ENCODE measurements at regions not wholly inside any gene's neighbourhood (a gene's known extent, or its start where the extent isn't known, plus 50 kb on each side); places are given as distances from the start of the nearest gene placed in this dataset.

DNA sequence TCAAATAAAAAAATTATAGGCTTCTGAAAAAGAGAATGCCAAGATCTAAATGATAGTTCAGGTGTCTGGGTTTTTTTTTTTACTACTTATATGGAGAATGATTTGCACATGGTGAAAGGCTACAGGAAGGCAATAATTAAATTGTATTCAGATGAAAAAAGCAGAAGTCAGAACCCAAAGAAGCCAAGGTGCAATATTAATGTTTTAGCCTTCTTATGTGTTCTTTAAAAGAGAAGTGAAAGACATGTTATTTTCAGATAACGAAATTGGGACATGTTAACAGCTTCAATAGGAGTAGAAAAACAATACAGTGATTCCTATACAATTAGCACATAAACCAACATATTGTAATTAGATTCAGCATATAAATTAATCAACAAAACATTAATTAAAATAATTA is 452.9 kb upstream of the PRMT6 start:
- no peaks in the 10 kb centered on the region for H3K36me3 ChIP-seq
- H3K9me3 ChIP-seq = no peaks in the 10 kb centered on the region
- intact Hi-C loops (cut with DNase I) = no loop called here
- no peaks in the 10 kb centered on the region for H3K4me1 ChIP-seq (replicated peaks)
- 86% methylated on average over 1 of the region's 1 CpG for WGBS
- no peak overlapping the region for H3K4me3 ChIP-seq
- TF ChIP-seq POLR2AphosphoS5 (IDR thresholded peaks at IDR 0.05) (no peak), POLR2A (IDR thresholded peaks at IDR 0.05) (no peak)
- TF ChIP-seq, protein P1, sequence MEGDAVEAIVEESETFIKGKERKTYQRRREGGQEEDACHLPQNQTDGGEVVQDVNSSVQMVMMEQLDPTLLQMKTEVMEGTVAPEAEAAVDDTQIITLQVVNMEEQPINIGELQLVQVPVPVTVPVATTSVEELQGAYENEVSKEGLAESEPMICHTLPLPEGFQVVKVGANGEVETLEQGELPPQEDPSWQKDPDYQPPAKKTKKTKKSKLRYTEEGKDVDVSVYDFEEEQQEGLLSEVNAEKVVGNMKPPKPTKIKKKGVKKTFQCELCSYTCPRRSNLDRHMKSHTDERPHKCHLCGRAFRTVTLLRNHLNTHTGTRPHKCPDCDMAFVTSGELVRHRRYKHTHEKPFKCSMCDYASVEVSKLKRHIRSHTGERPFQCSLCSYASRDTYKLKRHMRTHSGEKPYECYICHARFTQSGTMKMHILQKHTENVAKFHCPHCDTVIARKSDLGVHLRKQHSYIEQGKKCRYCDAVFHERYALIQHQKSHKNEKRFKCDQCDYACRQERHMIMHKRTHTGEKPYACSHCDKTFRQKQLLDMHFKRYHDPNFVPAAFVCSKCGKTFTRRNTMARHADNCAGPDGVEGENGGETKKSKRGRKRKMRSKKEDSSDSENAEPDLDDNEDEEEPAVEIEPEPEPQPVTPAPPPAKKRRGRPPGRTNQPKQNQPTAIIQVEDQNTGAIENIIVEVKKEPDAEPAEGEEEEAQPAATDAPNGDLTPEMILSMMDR (IDR thresholded peaks at IDR 0.05) = no peak
- DNase-seq (ENCODE audit: low spot score) = no peak
- no peaks in the 10 kb centered on the region for H3K27me3 ChIP-seq (replicated peaks; ENCODE audit: insufficient read depth)
- H3K27ac ChIP-seq = no peak overlapping the region

DNA sequence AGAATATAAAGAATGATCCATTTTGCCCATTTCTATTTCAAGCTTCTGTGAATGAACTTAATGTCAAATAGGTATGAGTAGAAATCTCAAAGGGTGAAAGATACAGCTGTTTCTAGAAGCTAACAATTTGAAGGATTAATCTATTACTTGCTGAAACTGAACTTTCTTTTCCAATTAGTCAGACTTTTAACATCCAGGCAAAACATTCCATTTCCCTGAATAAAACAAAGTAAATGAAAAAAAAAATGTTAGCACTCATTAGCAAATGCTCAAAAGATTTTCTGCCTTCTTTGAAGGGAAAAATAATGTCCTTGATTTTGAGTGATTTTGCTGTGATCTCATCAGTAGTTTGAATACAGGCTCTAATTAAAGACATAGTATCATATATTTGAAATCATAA is 447.6 kb upstream of the PRMT6 start:
- H3K4me1 ChIP-seq (replicated peaks) = no peaks in the 10 kb centered on the region
- H3K27ac ChIP-seq = no peak overlapping the region
- intact Hi-C loops (cut with DNase I) = no loop called here
- TF ChIP-seq POLR2A (IDR thresholded peaks at IDR 0.05) = no peak
- TF ChIP-seq, protein P1 (IDR thresholded peaks at IDR 0.05) = no peak
- no peak for TF ChIP-seq POLR2AphosphoS5 (IDR thresholded peaks at IDR 0.05)
- no peak for DNase-seq (ENCODE audit: low spot score)
- no peak overlapping the region for H3K4me3 ChIP-seq
- H3K36me3 ChIP-seq = no peaks in the 10 kb centered on the region
- no peaks in the 10 kb centered on the region for H3K9me3 ChIP-seq
- H3K27me3 ChIP-seq (replicated peaks; ENCODE audit: insufficient read depth) = no peaks in the 10 kb centered on the region

DNA sequence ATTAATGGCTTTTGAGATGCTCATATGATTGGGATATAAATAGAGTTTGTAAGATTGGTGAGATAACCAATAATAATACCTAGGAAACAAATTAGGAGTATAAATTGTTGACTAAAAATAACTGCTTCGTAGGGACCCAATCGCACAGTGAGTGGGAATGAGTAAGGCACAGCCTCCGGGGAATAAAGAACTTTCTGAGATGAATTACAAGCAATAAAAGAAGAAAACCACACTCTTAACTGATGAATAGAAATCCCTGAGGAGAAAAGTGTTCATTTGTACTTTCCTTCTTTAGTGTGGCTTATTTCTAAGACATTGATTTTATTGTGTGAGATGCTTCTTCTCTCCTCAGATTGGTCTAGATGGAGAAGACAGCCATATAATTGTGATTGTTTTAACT is 443.4 kb upstream of the PRMT6 start:
- DNase-seq (ENCODE audit: low spot score) = no peak
- H3K27me3 ChIP-seq (replicated peaks; ENCODE audit: insufficient read depth) = no peaks in the 10 kb centered on the region
- no peaks in the 10 kb centered on the region for H3K36me3 ChIP-seq
- intact Hi-C loops (cut with DNase I) = no loop called here
- TF ChIP-seq POLR2A (IDR thresholded peaks at IDR 0.05) (no peak), POLR2AphosphoS5 (IDR thresholded peaks at IDR 0.05) (no peak)
- TF ChIP-seq, protein P1 (IDR thresholded peaks at IDR 0.05) = no peak
- H3K4me1 ChIP-seq (replicated peaks) = no peaks in the 10 kb centered on the region
- H3K4me3 ChIP-seq = no peak overlapping the region
- WGBS = 54% methylated on average over 3 of the region's 3 CpGs
- H3K27ac ChIP-seq = no peak overlapping the region
- H3K9me3 ChIP-seq = no peaks in the 10 kb centered on the region

DNA sequence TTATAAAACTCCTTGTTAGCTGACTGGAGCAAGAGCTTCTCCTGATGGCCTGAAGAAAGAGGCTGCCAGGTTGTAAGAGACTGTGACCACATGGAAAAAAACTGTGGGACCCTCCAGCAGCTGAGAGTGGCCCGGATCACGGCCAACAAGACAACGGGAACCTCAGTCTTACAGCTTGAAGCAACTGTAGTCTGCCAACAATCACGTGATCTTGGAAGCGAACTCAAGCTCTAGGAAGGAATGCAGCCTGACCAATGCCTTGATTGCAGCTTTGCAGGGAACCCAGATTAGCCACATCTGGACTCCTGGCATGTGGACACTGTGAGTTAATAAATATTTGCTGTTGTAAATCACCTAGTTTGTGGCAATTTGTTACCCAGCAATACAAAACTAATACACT is 442.6 kb upstream of the PRMT6 start:
- Histone ChIP-seq H3K9me3 (no peaks in the 10 kb centered on the region), H3K4me1 (replicated peaks) (no peaks in the 10 kb centered on the region), H3K27ac (no peak overlapping the region), H3K27me3 (replicated peaks; ENCODE audit: insufficient read depth) (no peaks in the 10 kb centered on the region), H3K4me3 (no peak overlapping the region), H3K36me3 (no peaks in the 10 kb centered on the region)
- 76% methylated on average over 5 of the region's 5 CpGs for WGBS
- intact Hi-C loops (cut with DNase I) = no loop called here
- no peak for DNase-seq (ENCODE audit: low spot score)
- TF ChIP-seq POLR2A (IDR thresholded peaks at IDR 0.05) (no peak), POLR2AphosphoS5 (IDR thresholded peaks at IDR 0.05) (no peak)
- TF ChIP-seq, protein P1 (IDR thresholded peaks at IDR 0.05) = no peak

DNA sequence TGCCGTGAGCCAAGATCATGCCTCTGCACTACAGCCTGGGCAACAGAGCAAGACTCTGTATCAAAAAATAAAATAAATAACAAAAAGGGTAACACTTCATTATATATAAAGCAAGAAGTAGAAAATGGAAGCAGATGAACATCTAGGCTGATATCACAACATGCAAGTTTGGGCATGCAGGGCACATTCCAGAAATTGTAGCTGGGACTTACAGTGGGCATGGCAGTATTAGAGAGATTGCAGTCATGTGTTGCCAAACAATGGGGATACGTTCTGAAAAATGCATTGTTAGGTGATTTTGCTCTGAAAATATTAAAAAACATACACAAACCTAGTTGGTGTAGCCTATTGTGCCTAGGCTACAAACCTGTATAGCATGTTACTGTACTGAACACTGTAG is 441.0 kb upstream of the PRMT6 start:
- Histone ChIP-seq H3K36me3 (no peaks in the 10 kb centered on the region), H3K27ac (no peak overlapping the region), H3K27me3 (replicated peaks; ENCODE audit: insufficient read depth) (no peaks in the 10 kb centered on the region), H3K9me3 (no peaks in the 10 kb centered on the region), H3K4me1 (replicated peaks) (no peaks in the 10 kb centered on the region), H3K4me3 (no peak overlapping the region)
- DNase-seq (ENCODE audit: low spot score) = no peak
- 59% methylated on average over 2 of the region's 2 CpGs for WGBS
- TF ChIP-seq POLR2A (IDR thresholded peaks at IDR 0.05) (no peak), POLR2AphosphoS5 (IDR thresholded peaks at IDR 0.05) (no peak)
- TF ChIP-seq, protein P1 (IDR thresholded peaks at IDR 0.05) = no peak
- intact Hi-C loops (cut with DNase I) = no loop called here
